MM.1S (cell line): ENCODE measurements at regions not wholly inside any gene's neighbourhood (a gene's known extent, or its start where the extent isn't known, plus 50 kb on each side); places are given as distances from the start of the nearest gene placed in this dataset.

Experiments
- DNase-seq: peaks from one replicate; pipeline ENCODE4 v3.0.0-alpha.2; 2015
- H2AFZ ChIP-seq: fragments of 300-600 bp; sonication (generic); 2 replicates; pipeline ENCODE4 v1.6.0; 2016; ENCODE audit warnings: antibody characterized with exemption, low read length
- H3F3A ChIP-seq: fragments of 300-600 bp; sonication (generic); 2 replicates; pipeline ENCODE4 v1.6.1; 2016; ENCODE audit warnings: mild to moderate bottlenecking, antibody characterized with exemption, low read length, moderate library complexity, mixed read lengths; ENCODE audit not compliant: insufficient read depth
- H3K27ac ChIP-seq: fragments of 300-600 bp; sonication (generic); 2 replicates; pipeline ENCODE4 v1.5.1; 2016; ENCODE audit warnings: mild to moderate bottlenecking, low read length
- H3K27me3 ChIP-seq: fragments of 300-600 bp; sonication (generic); replicated peaks from 2 replicates; pipeline ENCODE4 v1.6.0; 2016; ENCODE audit warnings: low read length; ENCODE audit not compliant: insufficient read depth
- H3K36me3 ChIP-seq: fragments of 300-600 bp; sonication (generic); replicated peaks from 2 replicates; pipeline ENCODE4 v1.6.1; 2016; ENCODE audit warnings: mild to moderate bottlenecking, low read length, mixed read lengths; ENCODE audit not compliant: insufficient read depth
- H3K4me1 ChIP-seq: fragments of 300-600 bp; sonication (generic); 2 replicates; pipeline ENCODE4 v1.6.1; 2016; ENCODE audit warnings: low read length, mixed read lengths
- H3K4me2 ChIP-seq: fragments of 300-600 bp; sonication (generic); 2 replicates; pipeline ENCODE4 v1.6.0; 2016; ENCODE audit warnings: low read depth, low read length
- H3K4me3 ChIP-seq: fragments of 300-600 bp; sonication (generic); 2 replicates; pipeline ENCODE4 v1.5.1; 2016; ENCODE audit warnings: low read length, mixed read lengths
- H3K79me2 ChIP-seq: fragments of 300-600 bp; sonication (generic); 2 replicates; pipeline ENCODE4 v1.6.1; 2016; ENCODE audit warnings: mixed run types, low read length, mixed read lengths
- H3K9ac ChIP-seq: fragments of 300-600 bp; sonication (generic); 2 replicates; pipeline ENCODE4 v1.6.1; 2016; ENCODE audit warnings: low read length, mixed read lengths
- H3K9me2 ChIP-seq: fragments of 300-600 bp; sonication (generic); replicated peaks from 2 replicates; pipeline ENCODE4 v1.6.1; 2016; ENCODE audit warnings: mild to moderate bottlenecking, low read length, mixed read lengths; ENCODE audit not compliant: insufficient read depth
- H3K9me3 ChIP-seq: fragments of 300-600 bp; sonication (generic); replicated peaks from 2 replicates; pipeline ENCODE4 v1.6.1; 2016; ENCODE audit warnings: mild to moderate bottlenecking, low read length, mixed read lengths; ENCODE audit not compliant: insufficient read depth
- H4K20me1 ChIP-seq: fragments of 300-600 bp; sonication (generic); 2 replicates; pipeline ENCODE4 v1.6.1; 2016; ENCODE audit warnings: mild to moderate bottlenecking, low read length, moderate library complexity, mixed read lengths; ENCODE audit not compliant: insufficient read depth
- EZH2 ChIP-seq: fragments of 300-600 bp; sonication (generic); optimal IDR thresholded peaks from 2 replicates; pipeline ENCODE3; 2017; ENCODE audit warnings: low read depth, mild to moderate bottlenecking, antibody characterized with exemption, low read length, mixed read lengths
- EZH2phosphoT487 ChIP-seq: fragments of 300-600 bp; sonication (generic); IDR thresholded peaks from 2 replicates; pipeline ENCODE4 v1.6.1; 2018; ENCODE audit warnings: antibody characterized with exemption, low read length
- TF ChIP-seq, protein P1 (sequence below): fragments of 300-600 bp; sonication (generic); IDR thresholded peaks from 2 replicates; pipeline ENCODE4 v1.5.1; 2016; ENCODE audit warnings: antibody characterized with exemption, low read length, mixed read lengths

- DNase-seq: no peak
- peaks cover 81% of the 10 kb centered on the region for H3K4me1 ChIP-seq
These were observed 179.7 kb downstream of the ANAPC1 start for GRCh38 chr2:111704246-111704645.

DNA sequence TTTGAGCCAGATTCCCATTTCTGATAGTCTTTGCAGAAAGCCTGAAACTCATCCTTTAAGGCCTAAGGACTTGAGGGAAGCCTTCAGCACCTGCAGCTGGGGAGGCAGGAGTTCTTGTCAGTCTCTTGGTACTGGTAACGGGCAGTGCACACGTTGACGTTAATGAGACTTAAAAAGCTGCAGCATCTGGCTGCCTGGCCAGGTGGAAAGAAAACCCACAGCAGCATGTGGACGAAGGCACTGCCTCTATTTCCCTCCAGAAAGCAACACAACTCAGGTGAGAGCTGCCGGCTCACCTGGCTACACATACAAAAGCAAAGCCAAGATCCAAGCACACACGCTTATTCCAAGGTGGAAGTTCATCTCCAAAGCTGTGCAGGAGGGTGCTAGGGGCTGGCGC, 178.8 kb downstream of the ANAPC1 start:
- Histone ChIP-seq H3K4me2 (peak overlapping the region; percentile 74), H3K9me3 (no peaks in the 10 kb centered on the region), H3K4me3 (peak overlapping the region; percentile 24; the same call in 1 of the 2 replicates), H3K27me3 (no peaks in the 10 kb centered on the region), H3K9me2 (no peaks in the 10 kb centered on the region), H3F3A (peaks cover 53% of the 10 kb centered on the region), H3K79me2 (peaks cover 12% of the 10 kb centered on the region), H3K4me1 (peaks cover 87% of the 10 kb centered on the region), H2AFZ (no peak overlapping the region), H3K36me3 (no peaks in the 10 kb centered on the region), H3K27ac (peak overlapping the region; percentile 97), H3K9ac (peak overlapping the region; percentile 99), H4K20me1 (no peaks in the 10 kb centered on the region)
- peak; percentile 94 for DNase-seq
- TF ChIP-seq EZH2phosphoT487 (no peak), EZH2 (no peak)
- TF ChIP-seq, protein P1, sequence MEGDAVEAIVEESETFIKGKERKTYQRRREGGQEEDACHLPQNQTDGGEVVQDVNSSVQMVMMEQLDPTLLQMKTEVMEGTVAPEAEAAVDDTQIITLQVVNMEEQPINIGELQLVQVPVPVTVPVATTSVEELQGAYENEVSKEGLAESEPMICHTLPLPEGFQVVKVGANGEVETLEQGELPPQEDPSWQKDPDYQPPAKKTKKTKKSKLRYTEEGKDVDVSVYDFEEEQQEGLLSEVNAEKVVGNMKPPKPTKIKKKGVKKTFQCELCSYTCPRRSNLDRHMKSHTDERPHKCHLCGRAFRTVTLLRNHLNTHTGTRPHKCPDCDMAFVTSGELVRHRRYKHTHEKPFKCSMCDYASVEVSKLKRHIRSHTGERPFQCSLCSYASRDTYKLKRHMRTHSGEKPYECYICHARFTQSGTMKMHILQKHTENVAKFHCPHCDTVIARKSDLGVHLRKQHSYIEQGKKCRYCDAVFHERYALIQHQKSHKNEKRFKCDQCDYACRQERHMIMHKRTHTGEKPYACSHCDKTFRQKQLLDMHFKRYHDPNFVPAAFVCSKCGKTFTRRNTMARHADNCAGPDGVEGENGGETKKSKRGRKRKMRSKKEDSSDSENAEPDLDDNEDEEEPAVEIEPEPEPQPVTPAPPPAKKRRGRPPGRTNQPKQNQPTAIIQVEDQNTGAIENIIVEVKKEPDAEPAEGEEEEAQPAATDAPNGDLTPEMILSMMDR: no peak

More at GRCh38 chr2:111704246-111704645, 179.7 kb downstream of the ANAPC1 start:
- Histone ChIP-seq H3K9me3 (no peaks in the 10 kb centered on the region), H3K4me3 (no peak overlapping the region), H3K9me2 (no peaks in the 10 kb centered on the region), H4K20me1 (no peaks in the 10 kb centered on the region), H3K9ac (peak overlapping the region; percentile 99), H2AFZ (no peak overlapping the region), H3K36me3 (no peaks in the 10 kb centered on the region), H3F3A (peaks cover 56% of the 10 kb centered on the region), H3K27me3 (no peaks in the 10 kb centered on the region), H3K79me2 (peaks cover 12% of the 10 kb centered on the region), H3K4me2 (peak overlapping the region; percentile 10; the same call in 1 of the 2 replicates), H3K27ac (peak overlapping the region; percentile 97)
- no peak for TF ChIP-seq EZH2
- TF ChIP-seq EZH2phosphoT487: no peak
- TF ChIP-seq, protein P1: no peak

GRCh38 chr2:111705711-111706336, 178.2 kb downstream of the ANAPC1 start:
- Histone ChIP-seq H3K4me2 (peak overlapping the region; percentile 74), H3K9me2 (no peaks in the 10 kb centered on the region), H3K4me3 (peak overlapping the region; percentile 24; the same call in 1 of the 2 replicates), H3F3A (peaks cover 48% of the 10 kb centered on the region), H3K4me1 (peaks cover 84% of the 10 kb centered on the region), H4K20me1 (no peaks in the 10 kb centered on the region), H3K79me2 (peaks cover 12% of the 10 kb centered on the region), H3K36me3 (no peaks in the 10 kb centered on the region), H3K27me3 (no peaks in the 10 kb centered on the region), H3K9ac (peak overlapping the region; percentile 99), H3K9me3 (no peaks in the 10 kb centered on the region), H2AFZ (no peak overlapping the region), H3K27ac (peak overlapping the region; percentile 97)
- DNase-seq: peak; percentile 100
- TF ChIP-seq EZH2 (no peak), EZH2phosphoT487 (no peak)
- TF ChIP-seq, protein P1: no peak
